ENCODE measurements at regions not wholly inside any gene's neighbourhood (a gene's known extent, or its start where the extent isn't known, plus 50 kb on each side); places are given as distances from the start of the nearest gene placed in this dataset.

DNA sequence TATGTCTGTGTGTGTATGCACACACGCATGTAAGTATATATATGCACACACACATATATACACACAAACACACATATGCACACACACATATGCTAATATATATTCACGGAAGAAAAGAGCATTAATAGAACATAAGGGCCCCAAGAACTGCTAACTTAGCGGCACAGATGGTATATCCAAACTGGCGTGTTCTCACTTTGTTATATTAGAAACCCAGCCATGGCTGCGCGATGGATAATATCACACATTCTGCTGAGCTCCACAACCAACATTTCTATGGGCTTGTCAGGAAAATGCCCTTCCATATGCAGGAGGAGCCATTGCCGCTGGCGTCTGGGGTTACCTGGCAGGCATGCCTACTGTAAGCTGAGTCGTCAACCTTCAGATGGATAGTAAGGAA lies 122.1 kb downstream of the TTLL2 start:
- peaks cover 33 to 51% of the 10 kb centered on the region in 2 experiments for H3K27me3 ChIP-seq (ENCODE audit: control insufficient read depth in 2 of 2, insufficient read depth in 2 of 2, low read length in 2 of 2)
- BruUV-seq (replicated peaks): no TSS peak

More for the DNA sequence above, 122.1 kb downstream of the TTLL2 start:
- Histone ChIP-seq H3K4me2 (ENCODE audit: insufficient read depth, low read length) (no peak overlapping the region), H3K4me3 (no peak overlapping the region), H3K27ac (ENCODE audit: extremely low read depth, low read depth, low read length) (no peak overlapping the region), H2AFZ (ENCODE audit: low read depth, low read length) (no peak overlapping the region), H3K9me1 (ENCODE audit: control insufficient read depth, insufficient read depth, low read length) (no peaks in the 10 kb centered on the region), H3K9ac (ENCODE audit: insufficient read depth in 1 of 2, low read depth in 2 of 2, low read length in 2 of 2) (no peak overlapping the region), H3K4me1 (replicated peaks in 1 of 2; ENCODE audit: control insufficient read depth in 2 of 2, insufficient read depth in 2 of 2, low read length in 2 of 2) (no peaks in the 10 kb centered on the region), H3K79me2 (ENCODE audit: control insufficient read depth, insufficient read depth, low read length) (no peaks in the 10 kb centered on the region), H3K36me3 (ENCODE audit: control insufficient read depth, insufficient read depth, low read length) (no peaks in the 10 kb centered on the region), H3K9me3 (replicated peaks; ENCODE audit: control insufficient read depth, insufficient read depth, low read depth, low read length) (no peaks in the 10 kb centered on the region), H4K20me1 (replicated peaks; ENCODE audit: control insufficient read depth, insufficient read depth, low read length) (no peaks in the 10 kb centered on the region)
- CTCF ChIA-PET (ENCODE audit: low intra/inter-chr PET ratio): no interaction called here
- in situ Hi-C loops (cut with MboI) (no loop called here), intact Hi-C loops (cut with micrococcal nuclease) (no loop called here)
- DNase-seq (ENCODE audit: extremely low read depth in 1 of 4, low spot score in 3 of 4) (no peak), FAIRE-seq (no peak), ATAC-seq (no peak)
- TF ChIP-seq CAMTA2 (CRISPR knock-in tag; conservative IDR thresholded peaks at IDR 0.05): no peak
- TF ChIP-seq HDAC6 (IDR thresholded peaks at IDR 0.05; ENCODE audit: low read depth, low read length): no peak
- TF ChIP-seq L3MBTL2 (IDR thresholded peaks at IDR 0.05): no peak
- no peak for TF ChIP-seq DDX20 (tag; IDR thresholded peaks at IDR 0.05; ENCODE audit: low read depth)
- no peak for TF ChIP-seq CBX5 (IDR thresholded peaks at IDR 0.05; ENCODE audit: borderline replicate concordance, low read depth)
- no peak for TF ChIP-seq MLLT1 (IDR thresholded peaks at IDR 0.05)
- TF ChIP-seq ZNF134 (CRISPR knock-in tag; conservative IDR thresholded peaks at IDR 0.05): no peak
- TF ChIP-seq RB1 (IDR thresholded peaks at IDR 0.05; ENCODE audit: low read depth): no peak
- no peak for TF ChIP-seq ZBTB17 (CRISPR knock-in tag; IDR thresholded peaks at IDR 0.05)
- no peak for TF ChIP-seq ZBTB9 (CRISPR knock-in tag; IDR thresholded peaks at IDR 0.05)
- no peak for TF ChIP-seq SIN3B (IDR thresholded peaks at IDR 0.05; ENCODE audit: low read depth)
- no peak for TF ChIP-seq NR2C1 (IDR thresholded peaks at IDR 0.05)
- TF ChIP-seq NR2C1 (tag; IDR thresholded peaks at IDR 0.05): no peak
- POLR2A ChIA-PET: interaction anchor here (0.8 to 1.4 kb wide), 3 partner anchors 10 to 20 kb away, joined by 3 to 5 read pairs (median 3); no protein-coding TSS in a partner anchor
- WGBS (ENCODE audit: insufficient coverage, low coverage, missing lambda C conversion rate): 2% methylated on average over 9 of the region's 9 CpGs
